GM13976 (cell line): ENCODE measurements at regions not wholly inside any gene's neighbourhood (a gene's known extent, or its start where the extent isn't known, plus 50 kb on each side); places are given as distances from the start of the nearest gene placed in this dataset.

Experiments used
- DNase-seq: peaks from one replicate; pipeline ENCODE4 v3.0.0; 2012; ENCODE audit warnings: low spot score
- in situ Hi-C: fragments of 300-500 bp; cut with MboI; formaldehyde crosslinking; loops from one replicate; pipeline ENCODE4 v1.12.0; 2022; ENCODE audit warnings: low sequenced_read_pairs, mixed read lengths, inconsistent platforms; ENCODE audit not compliant: unreplicated experiment
- TF ChIP-seq, protein P1 (sequence below): IDR thresholded peaks from 2 replicates; pipeline ENCODE4 v1.5.1; 2012; ENCODE audit warnings: borderline replicate concordance, mild to moderate bottlenecking; ENCODE audit not compliant: insufficient read depth; ENCODE audit errors: extremely low read depth, missing control alignments, control extremely low read depth

DNA sequence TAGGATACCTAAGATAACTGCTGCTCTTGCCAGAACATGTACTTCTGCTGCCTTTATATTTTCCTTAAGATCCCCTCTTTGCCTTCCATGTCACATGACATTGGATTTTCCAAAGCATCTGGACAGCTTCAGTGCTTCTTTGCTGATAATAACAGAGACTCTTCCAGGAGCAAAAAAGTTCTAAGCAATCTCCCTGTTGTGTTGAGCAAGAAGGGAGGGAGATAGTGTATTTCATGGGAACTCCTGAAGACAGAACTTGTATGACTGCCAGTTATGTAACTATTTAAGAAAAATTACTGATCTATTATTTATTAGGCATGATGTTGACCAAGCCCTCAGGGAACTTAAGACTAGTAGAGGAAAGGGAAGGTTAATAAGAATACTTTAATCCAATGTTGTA, 454.7 kb downstream of the SPATA31D1 start:
- in situ Hi-C loops = no loop called here
- no peak for DNase-seq
- TF ChIP-seq, protein P1, sequence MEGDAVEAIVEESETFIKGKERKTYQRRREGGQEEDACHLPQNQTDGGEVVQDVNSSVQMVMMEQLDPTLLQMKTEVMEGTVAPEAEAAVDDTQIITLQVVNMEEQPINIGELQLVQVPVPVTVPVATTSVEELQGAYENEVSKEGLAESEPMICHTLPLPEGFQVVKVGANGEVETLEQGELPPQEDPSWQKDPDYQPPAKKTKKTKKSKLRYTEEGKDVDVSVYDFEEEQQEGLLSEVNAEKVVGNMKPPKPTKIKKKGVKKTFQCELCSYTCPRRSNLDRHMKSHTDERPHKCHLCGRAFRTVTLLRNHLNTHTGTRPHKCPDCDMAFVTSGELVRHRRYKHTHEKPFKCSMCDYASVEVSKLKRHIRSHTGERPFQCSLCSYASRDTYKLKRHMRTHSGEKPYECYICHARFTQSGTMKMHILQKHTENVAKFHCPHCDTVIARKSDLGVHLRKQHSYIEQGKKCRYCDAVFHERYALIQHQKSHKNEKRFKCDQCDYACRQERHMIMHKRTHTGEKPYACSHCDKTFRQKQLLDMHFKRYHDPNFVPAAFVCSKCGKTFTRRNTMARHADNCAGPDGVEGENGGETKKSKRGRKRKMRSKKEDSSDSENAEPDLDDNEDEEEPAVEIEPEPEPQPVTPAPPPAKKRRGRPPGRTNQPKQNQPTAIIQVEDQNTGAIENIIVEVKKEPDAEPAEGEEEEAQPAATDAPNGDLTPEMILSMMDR = no peak

DNA sequence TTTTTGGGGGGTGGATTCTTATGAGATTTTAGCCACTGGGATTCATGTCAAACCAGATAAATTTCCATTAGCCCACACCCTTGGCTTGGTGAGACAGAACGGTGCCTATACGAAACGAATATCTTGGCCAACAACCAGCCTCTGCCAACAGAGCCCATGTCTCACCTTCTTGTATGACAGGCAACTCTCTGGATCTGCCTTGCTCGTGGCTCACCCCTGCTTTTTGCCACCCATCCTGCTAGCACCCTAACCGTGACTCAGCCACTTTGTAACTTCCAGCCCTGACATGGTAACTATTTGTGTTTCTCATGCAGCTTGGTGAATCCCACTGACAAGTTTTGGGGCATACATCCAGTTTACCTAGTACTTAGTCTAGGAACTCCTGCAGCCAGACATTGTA, 457.0 kb downstream of the SPATA31D1 start:
- TF ChIP-seq, protein P1 = no peak
- in situ Hi-C loops = no loop called here
- DNase-seq = no peak

DNA sequence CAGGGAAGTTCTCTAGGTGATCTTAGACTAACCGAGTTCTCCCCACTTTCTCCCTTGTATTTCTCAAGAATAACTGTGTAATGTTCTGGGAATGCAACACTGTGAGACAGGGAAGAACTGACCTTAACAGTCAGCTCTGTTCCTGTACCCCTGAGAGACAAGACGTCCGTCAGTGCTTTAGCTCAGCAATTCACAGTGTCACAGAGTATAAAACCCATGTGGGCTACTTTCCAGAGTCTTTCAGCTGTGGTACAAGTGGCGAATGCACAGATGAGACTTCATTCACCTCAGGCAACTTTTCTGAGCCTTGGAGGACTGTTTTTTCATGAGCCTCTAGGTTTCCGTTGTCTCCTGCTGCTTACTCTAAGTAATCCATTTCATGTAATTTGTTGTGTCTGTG, 458.8 kb downstream of the SPATA31D1 start:
- TF ChIP-seq, protein P1 = no peak
- DNase-seq = no peak
- in situ Hi-C loops = no loop called here

DNA sequence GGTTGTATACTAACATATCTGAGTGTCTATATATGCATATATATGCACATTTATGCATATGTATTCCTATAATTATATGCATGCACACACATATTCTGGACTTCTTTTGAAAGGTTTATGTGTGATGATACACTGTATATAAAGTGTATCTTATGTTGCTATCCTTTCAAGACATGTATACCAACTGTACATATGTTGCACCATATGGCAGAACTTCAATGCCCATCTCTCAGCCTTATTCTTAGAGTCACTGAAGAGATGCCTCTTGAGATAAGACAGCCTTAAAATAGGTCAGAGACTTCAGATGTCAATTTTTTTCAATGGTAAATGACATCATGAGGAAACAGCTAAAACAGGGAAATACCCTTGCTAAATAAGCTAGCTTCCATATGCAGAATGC, 461.4 kb downstream of the SPATA31D1 start:
- no peak for DNase-seq
- TF ChIP-seq, protein P1 = no peak
- in situ Hi-C loops = no loop called here

DNA sequence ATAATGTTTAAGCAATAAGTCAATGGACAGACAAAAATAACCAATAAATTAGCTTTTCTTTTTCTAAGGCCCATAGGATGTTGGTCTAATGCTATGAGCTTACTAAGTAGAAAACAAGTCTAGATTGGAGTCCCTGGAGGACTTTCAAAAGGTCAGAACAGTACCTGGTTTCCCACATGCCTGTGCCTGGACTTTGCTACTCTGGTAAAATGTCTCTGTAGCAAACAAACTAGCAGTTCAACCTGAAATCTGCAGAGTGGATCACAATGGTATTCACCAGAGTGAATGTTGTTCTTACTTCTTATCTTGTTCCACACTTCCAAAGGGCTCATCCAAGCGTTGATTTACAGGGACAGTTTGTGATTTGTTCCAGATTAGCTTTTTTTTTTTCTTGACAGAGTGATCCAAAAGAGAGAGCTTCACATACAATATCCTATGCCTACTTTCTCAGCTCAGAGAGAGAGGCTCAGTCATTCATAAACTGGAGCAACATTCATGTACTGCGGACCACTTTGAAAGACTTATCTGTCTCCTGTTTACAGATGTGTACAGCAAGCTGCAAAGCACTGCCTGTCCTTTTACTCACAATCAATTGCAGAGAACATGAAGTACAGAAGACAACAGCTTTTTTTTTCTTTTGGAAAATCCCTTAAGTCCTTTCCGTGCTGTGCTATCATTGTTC, 466.1 kb downstream of the SPATA31D1 start:
- TF ChIP-seq, protein P1 = no peak
- in situ Hi-C loops = no loop called here
- DNase-seq = no peak

DNA sequence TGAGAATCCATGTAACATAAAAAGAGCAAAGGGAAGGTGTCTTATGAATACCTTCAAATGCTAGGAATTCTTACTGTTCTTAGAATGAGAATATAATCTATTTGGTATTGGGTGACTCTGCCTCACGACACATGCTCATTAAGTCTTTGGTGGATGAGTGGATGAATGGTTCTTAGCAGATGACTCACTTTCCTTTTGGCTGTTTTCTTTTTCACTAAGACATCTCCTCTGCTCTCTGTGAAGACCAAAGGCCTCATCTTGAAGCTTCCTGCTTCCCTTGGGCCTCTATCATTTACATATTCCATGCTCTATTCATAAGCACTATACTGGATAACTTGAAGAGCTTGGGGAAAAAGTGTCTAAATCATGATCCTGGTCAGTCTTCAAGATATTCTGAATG, 468.1 kb downstream of the SPATA31D1 start:
- no peak for DNase-seq
- TF ChIP-seq, protein P1 = no peak
- in situ Hi-C loops = no loop called here
